Immature natural killer cell (primary cell): ENCODE measurements at regions not wholly inside any gene's neighbourhood (a gene's known extent, or its start where the extent isn't known, plus 50 kb on each side); places are given as distances from the start of the nearest gene placed in this dataset.

Source experiments
- DNase-seq, 3 donors: peaks; one replicate each; pipeline ENCODE4 v3.0.0; 2022; ENCODE audit warnings: mixed read lengths in 1 of 3
- H3K27ac Mint-ChIP-seq, 6 donors: one replicate each; pipeline ENCODE4 v1.8.0; 2020; ENCODE audit warnings: mixed read lengths in 6 of 6, mild to moderate bottlenecking in 5 of 6, inconsistent platforms in 4 of 6, moderate library complexity in 3 of 6
- H3K27me3 Mint-ChIP-seq, 3 donors: one replicate each; pipeline ENCODE4 v1.8.0; 2020 to 2021; ENCODE audit warnings: low read depth in 3 of 3, mild to moderate bottlenecking in 3 of 3, mixed read lengths in 3 of 3, moderate library complexity in 3 of 3, inconsistent platforms in 1 of 3
- H3K36me3 Mint-ChIP-seq, 3 donors: one replicate each; pipeline ENCODE4 v1.8.0; 2020; ENCODE audit warnings: mixed read lengths in 3 of 3, inconsistent platforms in 2 of 3, mild to moderate bottlenecking in 2 of 3
- H3K4me1 Mint-ChIP-seq, 2 donors: one replicate each; pipeline ENCODE4 v1.8.0; 2020; ENCODE audit warnings: inconsistent platforms in 2 of 2, mild to moderate bottlenecking in 2 of 2, mixed read lengths in 2 of 2, moderate library complexity in 1 of 2
- H3K4me3 Mint-ChIP-seq, 5 donors: one replicate each; pipeline ENCODE4 v1.8.0; 2020; ENCODE audit warnings: mild to moderate bottlenecking in 5 of 5, mixed read lengths in 5 of 5, inconsistent platforms in 3 of 5, moderate library complexity in 3 of 5
- H3K9me3 Mint-ChIP-seq, 6 donors: one replicate each; pipeline ENCODE4 v1.8.0; 2020; ENCODE audit warnings: mild to moderate bottlenecking in 6 of 6, mixed read lengths in 6 of 6, inconsistent platforms in 4 of 6, moderate library complexity in 3 of 6

GRCh38 chr2:52253416-52253980, 1221.6 kb upstream of the NRXN1 start:
- Mint-ChIP-seq H3K4me1 (no peaks in the 10 kb centered on the region), H3K27ac (no peak overlapping the region), H3K27me3 (no peaks in the 10 kb centered on the region), H3K9me3 (peaks cover 9 to 53% (median 36%) of the 10 kb centered on the region in 6 donors), H3K36me3 (no peaks in the 10 kb centered on the region), H3K4me3 (no peak overlapping the region)
- no peak for DNase-seq

GRCh38 chr2:52238782-52239181, 1206.8 kb upstream of the NRXN1 start:
- peaks cover 8 to 37% (median 20%) of the 10 kb centered on the region in 6 donors for H3K9me3 Mint-ChIP-seq
- no peak for DNase-seq
- no peaks in the 10 kb centered on the region for H3K36me3 Mint-ChIP-seq
- no peak overlapping the region for H3K27ac Mint-ChIP-seq
- no peak overlapping the region for H3K4me3 Mint-ChIP-seq
- no peaks in the 10 kb centered on the region for H3K27me3 Mint-ChIP-seq
- no peaks in the 10 kb centered on the region for H3K4me1 Mint-ChIP-seq

GRCh38 chr2:52222128-52222527, 1190.2 kb upstream of the NRXN1 start:
- no peak for DNase-seq
- no peak overlapping the region for H3K27ac Mint-ChIP-seq
- H3K36me3 Mint-ChIP-seq: no peaks in the 10 kb centered on the region
- peaks cover 1 to 34% (median 19%) of the 10 kb centered on the region in 6 donors for H3K9me3 Mint-ChIP-seq
- no peaks in the 10 kb centered on the region for H3K4me1 Mint-ChIP-seq
- H3K4me3 Mint-ChIP-seq: no peak overlapping the region
- peaks cover 0 to under 1% (median 0%) of the 10 kb centered on the region in 3 donors for H3K27me3 Mint-ChIP-seq

DNA sequence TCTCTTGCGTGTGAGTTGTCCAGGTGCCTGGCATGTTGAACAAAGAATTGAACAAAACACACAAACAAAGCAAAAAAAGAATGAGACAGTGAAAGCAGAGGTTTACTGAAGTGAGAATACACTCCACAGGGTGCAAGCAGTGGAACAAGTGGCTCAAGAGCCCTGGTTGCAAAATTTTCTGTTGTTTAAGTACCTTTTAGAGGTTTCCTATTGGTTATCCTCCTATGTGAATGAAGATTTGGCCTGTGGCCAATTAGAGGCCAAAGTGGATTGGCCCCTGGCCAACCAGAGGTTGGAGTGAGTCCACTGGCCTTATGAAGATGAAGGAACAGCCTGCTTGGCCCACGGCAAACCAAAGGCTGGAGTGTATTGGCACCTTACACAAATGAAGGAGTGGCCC, 1188.5 kb upstream of the NRXN1 start:
- Mint-ChIP-seq H3K4me1 (no peaks in the 10 kb centered on the region), H3K27ac (no peak overlapping the region), H3K27me3 (no peaks in the 10 kb centered on the region), H3K36me3 (no peaks in the 10 kb centered on the region), H3K4me3 (no peak overlapping the region), H3K9me3 (peaks cover 1 to 36% (median 17%) of the 10 kb centered on the region in 6 donors)
- no peak for DNase-seq

DNA sequence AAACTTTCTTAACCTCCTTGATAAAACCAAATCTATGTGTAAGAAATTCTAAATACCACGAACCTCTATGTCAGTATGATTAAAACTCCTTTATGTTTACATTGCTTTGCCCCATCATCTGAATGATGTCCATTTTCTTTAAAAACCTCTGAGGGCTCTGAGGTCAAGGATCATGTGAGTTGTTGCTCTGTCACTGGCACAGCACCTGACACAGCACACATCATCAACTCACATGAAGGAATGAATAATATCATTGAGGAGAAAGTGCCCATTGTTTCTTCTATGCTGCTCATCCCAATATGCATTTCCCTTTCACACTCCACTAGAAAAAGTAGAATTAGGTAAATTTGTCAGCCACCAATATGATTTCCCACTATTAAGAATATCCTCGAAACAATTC, 1178.7 kb upstream of the NRXN1 start:
- no peaks in the 10 kb centered on the region for H3K36me3 Mint-ChIP-seq
- no peaks in the 10 kb centered on the region for H3K4me1 Mint-ChIP-seq
- no peaks in the 10 kb centered on the region for H3K27me3 Mint-ChIP-seq
- H3K27ac Mint-ChIP-seq: no peak overlapping the region
- no peak for DNase-seq
- H3K4me3 Mint-ChIP-seq: no peak overlapping the region
- peaks cover 4 to 46% (median 18%) of the 10 kb centered on the region in 6 donors for H3K9me3 Mint-ChIP-seq

DNA sequence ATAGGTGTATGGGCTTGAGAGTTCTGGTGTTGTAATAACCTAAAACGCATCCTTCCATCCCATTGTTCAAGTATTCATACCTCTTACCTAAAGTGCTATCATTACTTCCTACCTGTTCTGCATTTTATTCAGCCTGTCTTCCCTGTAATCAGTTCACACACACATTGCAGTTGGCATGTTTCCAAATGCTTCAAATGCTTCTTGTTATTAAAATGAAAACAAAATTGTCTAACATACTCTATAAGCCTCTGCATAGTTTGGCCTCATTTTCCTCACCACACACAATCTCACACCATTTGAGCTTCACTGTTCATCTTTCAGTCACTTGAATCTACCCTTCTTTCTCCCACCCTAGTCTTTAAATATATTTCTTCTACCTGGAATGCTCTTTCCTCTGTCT, 1178.2 kb upstream of the NRXN1 start:
- H3K27me3 Mint-ChIP-seq: no peaks in the 10 kb centered on the region
- no peaks in the 10 kb centered on the region for H3K36me3 Mint-ChIP-seq
- DNase-seq: no peak
- H3K9me3 Mint-ChIP-seq: peaks cover 4 to 45% (median 18%) of the 10 kb centered on the region in 6 donors
- no peaks in the 10 kb centered on the region for H3K4me1 Mint-ChIP-seq
- no peak overlapping the region for H3K27ac Mint-ChIP-seq
- no peak overlapping the region for H3K4me3 Mint-ChIP-seq

- no peak overlapping the region for H3K27ac Mint-ChIP-seq
These were observed 1162.4 kb upstream of the NRXN1 start for GRCh38 chr2:52194342-52194741.

DNA sequence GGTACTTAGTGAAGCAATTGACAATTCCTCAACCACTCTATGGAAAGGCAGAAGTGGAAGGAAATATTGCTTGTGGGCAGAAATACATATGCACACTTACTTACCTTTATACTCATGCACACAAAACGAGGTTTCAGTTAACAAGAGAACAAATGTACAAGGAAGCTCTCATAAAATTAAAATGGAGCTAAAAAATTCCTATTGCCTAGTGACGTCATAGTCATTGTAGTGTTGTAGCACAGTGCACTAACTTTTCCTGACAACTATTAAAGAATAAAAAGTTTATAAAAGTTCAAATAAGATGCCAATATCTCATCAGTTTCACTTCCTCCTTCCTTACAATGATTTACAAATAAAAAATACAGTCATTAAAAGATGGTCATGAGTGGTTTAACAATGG, 1161.9 kb upstream of the NRXN1 start:
- peaks cover 0 to 1% (median 0%) of the 10 kb centered on the region in 3 donors for H3K27me3 Mint-ChIP-seq
- no peak overlapping the region for H3K27ac Mint-ChIP-seq
- no peak for DNase-seq
- peaks cover 5 to 38% (median 30%) of the 10 kb centered on the region in 6 donors for H3K9me3 Mint-ChIP-seq
- H3K36me3 Mint-ChIP-seq: peaks cover 0 to 3% (median 3%) of the 10 kb centered on the region in 3 donors
- H3K4me3 Mint-ChIP-seq: no peak overlapping the region
- H3K4me1 Mint-ChIP-seq: no peaks in the 10 kb centered on the region

More at GRCh38 chr2:52194342-52194741, 1162.4 kb upstream of the NRXN1 start:
- H3K36me3 Mint-ChIP-seq: peaks cover 0 to 3% (median 3%) of the 10 kb centered on the region in 3 donors
- H3K9me3 Mint-ChIP-seq: peaks cover 5 to 37% (median 28%) of the 10 kb centered on the region in 6 donors
- no peaks in the 10 kb centered on the region for H3K4me1 Mint-ChIP-seq
- peaks cover 0 to 1% (median 0%) of the 10 kb centered on the region in 3 donors for H3K27me3 Mint-ChIP-seq
- DNase-seq: no peak
- H3K4me3 Mint-ChIP-seq: no peak overlapping the region

GRCh38 chr2:52192656-52193055, 1160.7 kb upstream of the NRXN1 start:
- no peak for DNase-seq
- Mint-ChIP-seq H3K9me3 (peaks cover 5 to 41% (median 31%) of the 10 kb centered on the region in 6 donors), H3K27ac (no peak overlapping the region), H3K4me3 (no peak overlapping the region), H3K27me3 (peaks cover 0 to 1% (median 0%) of the 10 kb centered on the region in 3 donors), H3K36me3 (peaks cover 0 to 3% (median 3%) of the 10 kb centered on the region in 3 donors), H3K4me1 (no peaks in the 10 kb centered on the region)

DNA sequence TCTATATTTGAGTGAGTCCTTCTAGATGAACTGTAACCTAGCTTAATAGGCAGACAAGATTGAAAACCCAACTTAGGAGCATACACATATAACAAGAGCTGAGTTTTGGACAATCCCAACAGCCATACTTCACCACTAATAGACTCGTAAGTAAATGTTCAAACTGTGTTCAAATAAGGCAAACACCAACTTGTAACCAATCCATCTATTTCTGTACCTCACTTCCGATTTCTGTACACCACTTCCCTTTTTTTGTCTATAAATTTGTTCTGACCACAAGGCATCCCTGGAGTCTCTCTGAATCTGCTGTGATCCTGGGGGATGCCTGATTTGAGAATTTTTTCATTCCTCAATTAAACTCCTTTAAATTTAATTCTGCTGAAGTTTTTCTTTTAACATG, 1149.1 kb upstream of the NRXN1 start:
- no peaks in the 10 kb centered on the region for H3K4me1 Mint-ChIP-seq
- H3K27me3 Mint-ChIP-seq: no peaks in the 10 kb centered on the region
- DNase-seq: no peak
- no peak overlapping the region for H3K4me3 Mint-ChIP-seq
- no peaks in the 10 kb centered on the region for H3K36me3 Mint-ChIP-seq
- no peak overlapping the region for H3K27ac Mint-ChIP-seq
- peaks cover 5 to 49% (median 26%) of the 10 kb centered on the region in 6 donors for H3K9me3 Mint-ChIP-seq

GRCh38 chr2:52178845-52179244, 1146.9 kb upstream of the NRXN1 start:
- Mint-ChIP-seq H3K36me3 (no peaks in the 10 kb centered on the region), H3K27ac (no peak overlapping the region), H3K9me3 (peaks cover 2 to 54% (median 39%) of the 10 kb centered on the region in 6 donors), H3K4me3 (no peak overlapping the region), H3K4me1 (no peaks in the 10 kb centered on the region), H3K27me3 (no peaks in the 10 kb centered on the region)
- no peak for DNase-seq

DNA sequence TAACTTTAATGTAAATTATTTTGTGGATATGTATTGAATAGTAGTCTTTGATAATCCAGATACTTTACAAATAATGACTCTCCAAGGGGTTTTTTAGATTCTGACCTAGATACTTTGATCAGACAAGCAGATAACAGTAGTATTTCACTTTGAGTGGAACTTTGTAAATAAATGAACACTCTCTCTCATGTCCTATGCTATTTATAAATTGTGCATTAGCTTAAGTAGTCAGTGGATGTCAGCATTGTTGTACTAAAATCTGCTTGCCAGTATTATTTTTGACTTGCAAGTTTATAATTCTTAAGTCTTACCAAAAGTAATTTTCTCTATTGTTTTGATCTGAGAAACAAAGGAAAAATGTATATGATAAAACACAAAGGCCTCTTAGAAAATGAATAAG, 1113.1 kb upstream of the NRXN1 start:
- no peak overlapping the region for H3K4me3 Mint-ChIP-seq
- no peak for DNase-seq
- no peak overlapping the region for H3K27ac Mint-ChIP-seq
- H3K4me1 Mint-ChIP-seq: no peaks in the 10 kb centered on the region
- H3K36me3 Mint-ChIP-seq: no peaks in the 10 kb centered on the region
- peaks cover 4 to 30% (median 9%) of the 10 kb centered on the region in 6 donors for H3K9me3 Mint-ChIP-seq
- H3K27me3 Mint-ChIP-seq: no peaks in the 10 kb centered on the region

GRCh38 chr2:52144590-52144989, 1112.7 kb upstream of the NRXN1 start:
- Mint-ChIP-seq H3K4me3 (no peak overlapping the region), H3K27ac (no peak overlapping the region), H3K36me3 (no peaks in the 10 kb centered on the region)

DNA sequence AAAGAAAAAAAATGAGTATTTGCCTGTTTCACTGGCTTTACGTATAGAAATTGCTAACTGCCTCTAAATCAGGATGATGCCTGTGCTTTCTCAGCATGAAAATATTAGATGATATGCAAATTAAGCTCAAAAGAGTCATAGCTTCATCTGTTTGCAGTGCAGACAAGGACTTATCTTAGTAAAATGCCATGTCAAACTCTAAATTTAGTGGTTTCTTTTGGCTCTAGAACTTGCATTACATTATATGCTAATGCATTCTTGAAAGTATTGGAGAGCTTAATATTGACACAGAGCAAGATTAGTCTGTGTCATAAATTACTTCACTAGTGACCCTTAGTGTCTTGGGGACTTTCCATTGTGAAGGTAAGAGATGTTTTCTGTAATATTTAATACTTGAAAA, 1109.1 kb upstream of the NRXN1 start:
- Mint-ChIP-seq H3K27ac (no peak overlapping the region), H3K4me3 (no peak overlapping the region), H3K4me1 (no peaks in the 10 kb centered on the region), H3K9me3 (peaks cover 4 to 38% (median 17%) of the 10 kb centered on the region in 6 donors), H3K36me3 (no peaks in the 10 kb centered on the region), H3K27me3 (peaks cover 0 to 2% (median 1%) of the 10 kb centered on the region in 3 donors)
- DNase-seq: no peak

More at GRCh38 chr2:52144590-52144989, 1112.7 kb upstream of the NRXN1 start:
- DNase-seq: no peak
- Mint-ChIP-seq H3K4me1 (no peaks in the 10 kb centered on the region), H3K27me3 (no peaks in the 10 kb centered on the region), H3K9me3 (peaks cover 4 to 27% (median 9%) of the 10 kb centered on the region in 6 donors)

- no peak overlapping the region for H3K4me3 Mint-ChIP-seq
- no peaks in the 10 kb centered on the region for H3K4me1 Mint-ChIP-seq
- peaks cover 0 to 3% (median 0%) of the 10 kb centered on the region in 3 donors for H3K36me3 Mint-ChIP-seq
- no peak for DNase-seq
- peaks cover 8 to 48% (median 24%) of the 10 kb centered on the region in 6 donors for H3K9me3 Mint-ChIP-seq
- no peak overlapping the region for H3K27ac Mint-ChIP-seq
- peaks cover 0 to 2% (median 1%) of the 10 kb centered on the region in 3 donors for H3K27me3 Mint-ChIP-seq
These were observed 1107.3 kb upstream of the NRXN1 start for GRCh38 chr2:52139241-52139640.
